Pancreas (tissue), 10 donors: ENCODE measurements at regions not wholly inside any gene's neighbourhood (a gene's known extent, or its start where the extent isn't known, plus 50 kb on each side); places are given as distances from the start of the nearest gene placed in this dataset.

ENCODE experiments used
- ATAC-seq, 4 donors: fragments of 200-7000 bp; cut with Tn5 transposase; one replicate each; pipeline versions ENCODE4 v1.8.0 to v1.9.1; 2020; ENCODE audit warnings: mild to moderate bottlenecking in 4 of 4, moderate library complexity in 4 of 4
- DNase-seq, 6 donors: peaks; one replicate each; pipeline ENCODE4 v3.0.0-alpha.2; 2020
- FAIRE-seq: peaks from 2 replicates; lab custom pipeline; 2012; peaks lifted over from hg19 to GRCh38; lab: Jason Lieb, UNC
- H3K27ac ChIP-seq, 4 donors: fragments of 200-600 bp; sonication (generic); 1 replicate in 3 of 4; 2 replicates in 1 of 4; pipeline versions ENCODE4 v1.5.0 to v1.8.0; 2020
- H3K27me3 ChIP-seq, 4 donors: fragments of 200-600 bp; one replicate each; pipeline ENCODE4 v1.8.0; 2021
- H3K36me3 ChIP-seq, 3 donors: fragments of 200-600 bp; sonication (generic) in 1 of 3; one replicate each; pipeline versions ENCODE4 v1.5.0 to v1.8.0; 2020 to 2021
- H3K4me1 ChIP-seq, 3 donors: fragments of 200-600 bp; one replicate each; pipeline ENCODE4 v1.8.0; 2021
- H3K4me3 ChIP-seq, 4 donors: fragments of 200-600 bp; sonication (generic) in 2 of 4; one replicate each; pipeline versions ENCODE4 v1.5.0 to v1.8.0; 2020 to 2021
- H3K9me3 ChIP-seq, 4 donors: fragments of 200-600 bp; one replicate each; pipeline ENCODE4 v1.8.0; 2021
- WGBS, 2 donors: extraction: QIAGEN DNeasy Blood & Tissue Kit; methylation state at CpG; one replicate each; pipeline ENCODE4 v1.1.7; 2013; 5-methylcytosine and 5-hydroxymethylcytosine counted together
- intact Hi-C, 3 donors: fragments of 100-400 bp; cut with DNase I; formaldehyde crosslinking; loops; one replicate each; pipeline versions ENCODE4 v1.11.1 to v1.14.2; 2022
- TF ChIP-seq, protein P1 (sequence below), 4 donors: fragments of 200-600 bp; sonication (generic) in 3 of 4; IDR thresholded peaks; one replicate each; pipeline versions ENCODE4 v1.5.0 to v1.8.0; 2021; ENCODE audit warnings: antibody characterized with exemption in 4 of 4
- donor health status: healthy with polysubstance abuse.
- donor health status: DM: no; HTN: no; CAD: no; lungs with moderate emphysema.
- donor health status: DM: no; HTN: no; CAD: no.
- donor health status: control.
- donor health status: control.
- donor health status: Bipolar disorder and iron deficiency.
- donor health status: DM: yes; HTN: yes; CAD: no.
- donor health status: DM: no; HTN: no; CAD: no.
- donor health status: DM: no; HTN: no; CAD: no.
- donor health status: DM: yes; HTN: yes; CAD: no.

DNA sequence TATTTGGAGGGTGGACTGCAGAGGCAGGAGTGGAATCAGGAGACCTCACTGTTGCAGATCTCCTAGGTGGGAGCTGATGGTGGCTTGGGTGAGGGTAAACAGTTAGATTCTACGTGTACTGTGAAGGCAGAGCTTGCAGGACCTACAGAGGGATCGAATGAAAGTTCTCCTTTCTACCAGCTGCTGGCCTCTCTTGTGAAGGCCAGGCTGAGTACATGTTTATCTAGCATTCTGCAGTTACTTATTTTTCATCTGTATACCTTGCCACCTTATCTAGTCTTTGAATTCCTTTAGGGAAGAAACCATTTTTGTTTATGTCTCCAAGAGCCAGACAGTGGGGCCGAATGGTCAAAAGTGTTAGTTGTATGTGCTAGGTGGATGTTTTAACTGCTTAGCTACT is 57.6 kb downstream of the PTTG1 start:
- Histone ChIP-seq H3K4me1 (no peaks in the 10 kb centered on the region), H3K27ac (no peak overlapping the region), H3K36me3 (no peaks in the 10 kb centered on the region), H3K4me3 (no peak overlapping the region), H3K27me3 (no peaks in the 10 kb centered on the region), H3K9me3 (no peaks in the 10 kb centered on the region)
- ATAC-seq: no peak
- 70 to 77% methylated on average over 3 of the region's 3 CpGs for WGBS, 2 donors
- no peak for DNase-seq
- intact Hi-C loops: no loop called here
- no peak for FAIRE-seq
- TF ChIP-seq, protein P1, sequence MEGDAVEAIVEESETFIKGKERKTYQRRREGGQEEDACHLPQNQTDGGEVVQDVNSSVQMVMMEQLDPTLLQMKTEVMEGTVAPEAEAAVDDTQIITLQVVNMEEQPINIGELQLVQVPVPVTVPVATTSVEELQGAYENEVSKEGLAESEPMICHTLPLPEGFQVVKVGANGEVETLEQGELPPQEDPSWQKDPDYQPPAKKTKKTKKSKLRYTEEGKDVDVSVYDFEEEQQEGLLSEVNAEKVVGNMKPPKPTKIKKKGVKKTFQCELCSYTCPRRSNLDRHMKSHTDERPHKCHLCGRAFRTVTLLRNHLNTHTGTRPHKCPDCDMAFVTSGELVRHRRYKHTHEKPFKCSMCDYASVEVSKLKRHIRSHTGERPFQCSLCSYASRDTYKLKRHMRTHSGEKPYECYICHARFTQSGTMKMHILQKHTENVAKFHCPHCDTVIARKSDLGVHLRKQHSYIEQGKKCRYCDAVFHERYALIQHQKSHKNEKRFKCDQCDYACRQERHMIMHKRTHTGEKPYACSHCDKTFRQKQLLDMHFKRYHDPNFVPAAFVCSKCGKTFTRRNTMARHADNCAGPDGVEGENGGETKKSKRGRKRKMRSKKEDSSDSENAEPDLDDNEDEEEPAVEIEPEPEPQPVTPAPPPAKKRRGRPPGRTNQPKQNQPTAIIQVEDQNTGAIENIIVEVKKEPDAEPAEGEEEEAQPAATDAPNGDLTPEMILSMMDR (IDR thresholded peaks at IDR 0.05): no peak

GRCh38 chr5:160479926-160480325 is 58.3 kb downstream of the PTTG1 start:
- Histone ChIP-seq H3K4me1 (no peaks in the 10 kb centered on the region), H3K27me3 (no peaks in the 10 kb centered on the region), H3K36me3 (no peaks in the 10 kb centered on the region), H3K9me3 (no peaks in the 10 kb centered on the region), H3K4me3 (no peak overlapping the region), H3K27ac (no peak overlapping the region)
- no peak for FAIRE-seq
- TF ChIP-seq, protein P1 (IDR thresholded peaks at IDR 0.05): no peak
- no peak for ATAC-seq
- 64 to 65% methylated on average over 7 of the region's 7 CpGs for WGBS, 2 donors
- no peak for DNase-seq
- intact Hi-C loops: no loop called here

GRCh38 chr5:160480652-160481051 is 59.0 kb downstream of the PTTG1 start:
- H3K4me1 ChIP-seq: no peaks in the 10 kb centered on the region
- FAIRE-seq (no peak), ATAC-seq (no peak), DNase-seq (no peak)
- no peaks in the 10 kb centered on the region for H3K36me3 ChIP-seq
- no peak overlapping the region for H3K4me3 ChIP-seq
- no peak overlapping the region for H3K27ac ChIP-seq
- TF ChIP-seq, protein P1 (IDR thresholded peaks at IDR 0.05): no peak
- H3K9me3 ChIP-seq: no peaks in the 10 kb centered on the region
- intact Hi-C loops: no loop called here
- 27 to 35% methylated on average over 1 of the region's 1 CpG for WGBS, 2 donors
- no peaks in the 10 kb centered on the region for H3K27me3 ChIP-seq

- TF ChIP-seq, protein P1 (IDR thresholded peaks at IDR 0.05): no peak
- intact Hi-C loops: no loop called here
- 83 to 90% methylated on average over 2 of the region's 2 CpGs for WGBS, 2 donors
- no peaks in the 10 kb centered on the region for H3K9me3 ChIP-seq
- no peaks in the 10 kb centered on the region for H3K27me3 ChIP-seq
- H3K4me3 ChIP-seq: no peak overlapping the region
- ATAC-seq (no peak), FAIRE-seq (no peak), DNase-seq (no peak)
- no peaks in the 10 kb centered on the region for H3K4me1 ChIP-seq
- no peak overlapping the region for H3K27ac ChIP-seq
- H3K36me3 ChIP-seq: no peaks in the 10 kb centered on the region
Observed at GRCh38 chr5:160484678-160485077, 63.0 kb downstream of the PTTG1 start.

DNA sequence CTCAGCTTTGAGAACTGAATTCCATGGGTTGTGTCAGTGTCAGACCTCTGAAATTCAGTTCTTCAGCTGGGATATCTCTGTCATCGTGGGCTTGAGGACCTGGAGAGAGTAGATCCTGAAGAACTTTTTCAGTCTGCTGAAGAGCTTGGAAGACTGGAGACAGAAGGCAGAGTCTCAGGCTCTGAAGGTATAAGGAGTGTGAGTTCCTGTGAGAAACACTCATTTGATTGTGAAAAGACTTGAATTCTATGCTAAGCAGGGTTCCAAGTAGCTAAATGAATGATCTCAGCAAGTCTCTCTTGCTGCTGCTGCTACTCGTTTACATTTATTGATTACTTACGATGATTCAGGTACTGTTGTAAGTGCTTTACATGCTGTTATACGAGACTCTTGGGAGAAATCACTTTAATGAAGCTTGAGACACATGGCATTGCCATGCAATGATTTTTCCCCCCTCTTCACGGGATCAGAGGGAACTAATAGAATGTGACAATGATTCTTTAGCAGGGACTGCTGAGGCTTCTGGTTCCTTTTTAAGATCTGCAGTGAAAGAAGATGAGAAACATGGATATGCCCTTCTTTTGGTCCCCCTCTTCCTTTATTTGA is 63.8 kb downstream of the PTTG1 start:
- no peak overlapping the region for H3K4me3 ChIP-seq
- H3K4me1 ChIP-seq: no peaks in the 10 kb centered on the region
- H3K27me3 ChIP-seq: no peaks in the 10 kb centered on the region
- H3K9me3 ChIP-seq: no peaks in the 10 kb centered on the region
- ATAC-seq (no peak), FAIRE-seq (no peak), DNase-seq (no peak)
- intact Hi-C loops: no loop called here
- TF ChIP-seq, protein P1 (IDR thresholded peaks at IDR 0.05): no peak
- 60 to 62% methylated on average over 5 of the region's 5 CpGs for WGBS, 2 donors
- no peaks in the 10 kb centered on the region for H3K36me3 ChIP-seq
- H3K27ac ChIP-seq: no peak overlapping the region
